T-cell (primary cell): ENCODE measurements at regions not wholly inside any gene's neighbourhood (a gene's known extent, or its start where the extent isn't known, plus 50 kb on each side); places are given as distances from the start of the nearest gene placed in this dataset.

Experiments
- ATAC-seq, 4 experiments: fragments of 200-7000 bp in 3 of 4; fragments of 150-1000 bp in 1 of 4; cut with Tn5 transposase; replicated peaks in 1 of 4; 1 replicate in 3 of 4; 2 replicates in 1 of 4; pipeline ENCODE4 v1.10.0; 2021; ENCODE audit warnings: moderate library complexity in 3 of 4, mild to moderate bottlenecking in 2 of 4, moderate number of reproducible peaks in 1 of 4
- CTCF ChIA-PET, 2 donors: fragments of 300-600 bp; sonication (Branson Sonifier 250); formaldehyde crosslinking; loops; one replicate each; lab custom pipeline; 2022; ENCODE audit warnings: antibody characterized with exemption in 2 of 2; lab: Charles Lee
- POLR2A ChIA-PET, 2 donors: fragments of 300-600 bp; sonication (Branson Sonifier 250); formaldehyde crosslinking; loops; one replicate each; lab custom pipeline; 2022; ENCODE audit warnings: antibody characterized with exemption in 2 of 2; lab: Charles Lee
- DNase-seq, 35 experiments: peaks; one replicate each; pipeline versions ENCODE4 v3.0.0 to v3.0.0-alpha.2; 2013 to 2023
- H3K27ac ChIP-seq: one replicate; pipeline ENCODE4 v1.5.1; 2013; ENCODE audit warnings: low read length
- H3K27me3 ChIP-seq, 2 experiments: replicated peaks in 1 of 2; 1 replicate in 1 of 2; 2 replicates in 1 of 2; pipeline versions ENCODE4 v1.6.1 to v1.7.0; 2013; ENCODE audit warnings: low read length in 1 of 2, mixed read lengths in 1 of 2; ENCODE audit not compliant: control insufficient read depth in 2 of 2, insufficient read depth in 2 of 2; ENCODE audit errors: extremely low read depth in 1 of 2
- H3K36me3 ChIP-seq, 2 donors: 1 replicate in 1 of 2; 2 replicates in 1 of 2; pipeline versions ENCODE4 v1.6.1 to v1.7.0; 2013; ENCODE audit warnings: low read length in 1 of 2; ENCODE audit not compliant: control insufficient read depth in 2 of 2, insufficient read depth in 1 of 2; ENCODE audit errors: extremely low read depth in 1 of 2
- H3K4me1 ChIP-seq, 2 experiments: 1 replicate in 1 of 2; 2 replicates in 1 of 2; pipeline versions ENCODE4 v1.6.1 to v1.7.0; 2013; ENCODE audit warnings: low read length in 2 of 2, mixed read lengths in 1 of 2; ENCODE audit not compliant: insufficient read depth in 2 of 2, control insufficient read depth in 1 of 2; ENCODE audit errors: extremely low read depth in 1 of 2
- H3K4me3 ChIP-seq, 2 donors: 1 replicate in 1 of 2; 2 replicates in 1 of 2; pipeline versions ENCODE4 v1.5.1 to v1.7.0; 2013; ENCODE audit warnings: mild to moderate bottlenecking in 2 of 2, low read length in 1 of 2, moderate library complexity in 1 of 2; ENCODE audit not compliant: control insufficient read depth in 1 of 2; ENCODE audit errors: extremely low read depth in 1 of 2
- H3K9me3 ChIP-seq: 2 replicates; pipeline ENCODE4 v1.7.0; 2013
- H3K27ac Mint-ChIP-seq, 2 donors: one replicate each; pipeline ENCODE4 v1.8.0; 2020 to 2021; ENCODE audit warnings: mild to moderate bottlenecking in 2 of 2, mixed read lengths in 2 of 2
- H3K27me3 Mint-ChIP-seq, 2 donors: one replicate each; pipeline ENCODE4 v1.8.0; 2021 to 2022; ENCODE audit warnings: mixed read lengths in 2 of 2
- H3K36me3 Mint-ChIP-seq: one replicate; pipeline ENCODE4 v1.8.0; 2021; ENCODE audit warnings: mixed read lengths
- H3K4me1 Mint-ChIP-seq, 3 donors: one replicate each; pipeline ENCODE4 v1.8.0; 2020 to 2022; ENCODE audit warnings: mixed read lengths in 3 of 3, mild to moderate bottlenecking in 1 of 3
- H3K4me3 Mint-ChIP-seq, 3 donors: one replicate each; pipeline ENCODE4 v1.8.0; 2020 to 2022; ENCODE audit warnings: mild to moderate bottlenecking in 3 of 3, mixed read lengths in 3 of 3, moderate library complexity in 3 of 3
- H3K9me3 Mint-ChIP-seq, 3 donors: one replicate each; pipeline ENCODE4 v1.8.0; 2020 to 2022; ENCODE audit warnings: mixed read lengths in 3 of 3
- WGBS: methylation state at CpG from one replicate; pipeline ENCODE4 v1.1.5; 2013; ENCODE audit warnings: missing lambda C conversion rate; ENCODE audit not compliant: insufficient coverage; 5-methylcytosine and 5-hydroxymethylcytosine counted together

DNA sequence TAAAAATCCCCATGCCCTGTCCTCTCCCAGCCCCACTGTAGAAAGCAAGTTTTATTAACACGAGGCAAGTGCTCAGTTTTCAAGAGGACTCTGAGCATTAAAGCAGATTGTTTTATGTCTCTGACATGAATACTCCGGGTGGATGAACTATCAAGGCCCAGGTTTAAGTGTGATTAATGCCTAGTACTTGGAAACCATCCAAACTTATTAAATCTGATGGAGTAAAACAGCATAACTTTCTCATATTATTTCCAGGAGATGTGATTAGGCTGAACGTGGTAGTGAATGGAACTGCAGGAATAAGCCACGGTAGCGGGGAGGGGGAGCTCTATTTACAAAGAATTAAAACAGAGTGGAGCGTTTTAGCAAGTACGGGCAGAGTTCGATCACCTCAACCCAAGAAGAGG lies 144.2 kb upstream of the RNF32 start:
- Mint-ChIP-seq H3K9me3 (no peaks in the 10 kb centered on the region), H3K4me3 (no peak overlapping the region), H3K27me3 (peaks cover 8 to 17% of the 10 kb centered on the region in 2 donors), H3K27ac (no peak overlapping the region), H3K4me1 (no peaks in the 10 kb centered on the region), H3K36me3 (no peaks in the 10 kb centered on the region)
- ChIA-PET CTCF (no interaction called here), POLR2A (no interaction called here)
- no peak for ATAC-seq
- no peak overlapping the region for H3K27ac ChIP-seq
- peaks cover 0 to 17% of the 10 kb centered on the region in 2 experiments for H3K27me3 ChIP-seq
- no peaks in the 10 kb centered on the region for H3K4me1 ChIP-seq
- H3K9me3 ChIP-seq, result no peaks in the 10 kb centered on the region
- 40% methylated on average over 1 of the region's 8 CpGs for WGBS
- H3K4me3 ChIP-seq, result no peak overlapping the region
- no peak for DNase-seq
- H3K36me3 ChIP-seq, result no peaks in the 10 kb centered on the region

DNA sequence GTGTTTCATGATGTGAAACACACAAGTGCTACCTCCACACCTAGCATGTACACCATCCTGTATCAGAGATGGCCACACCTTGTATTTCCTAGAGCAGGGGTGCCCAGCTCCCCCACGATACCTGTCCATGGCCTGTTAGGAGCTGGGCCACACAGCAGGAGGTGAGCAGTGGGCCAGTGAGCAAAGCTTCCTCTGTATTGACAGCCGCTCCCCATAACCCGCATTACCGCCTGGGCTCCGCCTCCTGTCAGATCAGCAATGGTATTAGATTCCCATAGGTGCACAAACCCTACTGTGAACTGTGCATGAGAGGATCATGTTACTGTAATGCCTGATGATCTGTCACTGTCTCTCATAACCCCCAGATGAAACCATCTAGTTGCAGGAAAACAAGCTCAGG lies 145.6 kb upstream of the RNF32 start:
- H3K27ac ChIP-seq, result no peak overlapping the region
- Mint-ChIP-seq H3K27ac (no peak overlapping the region), H3K27me3 (peaks cover 8 to 12% of the 10 kb centered on the region in 2 donors), H3K36me3 (no peaks in the 10 kb centered on the region), H3K4me3 (no peak overlapping the region), H3K4me1 (no peaks in the 10 kb centered on the region), H3K9me3 (no peaks in the 10 kb centered on the region)
- H3K36me3 ChIP-seq, result no peaks in the 10 kb centered on the region
- ChIA-PET POLR2A (no interaction called here), CTCF (no interaction called here)
- DNase-seq (no peak), ATAC-seq (no peak)
- H3K9me3 ChIP-seq, result no peaks in the 10 kb centered on the region
- WGBS, result 83% methylated on average over 1 of the region's 5 CpGs
- H3K27me3 ChIP-seq, result peaks cover 0 to 17% of the 10 kb centered on the region in 2 experiments
- no peaks in the 10 kb centered on the region for H3K4me1 ChIP-seq
- no peak overlapping the region for H3K4me3 ChIP-seq

DNA sequence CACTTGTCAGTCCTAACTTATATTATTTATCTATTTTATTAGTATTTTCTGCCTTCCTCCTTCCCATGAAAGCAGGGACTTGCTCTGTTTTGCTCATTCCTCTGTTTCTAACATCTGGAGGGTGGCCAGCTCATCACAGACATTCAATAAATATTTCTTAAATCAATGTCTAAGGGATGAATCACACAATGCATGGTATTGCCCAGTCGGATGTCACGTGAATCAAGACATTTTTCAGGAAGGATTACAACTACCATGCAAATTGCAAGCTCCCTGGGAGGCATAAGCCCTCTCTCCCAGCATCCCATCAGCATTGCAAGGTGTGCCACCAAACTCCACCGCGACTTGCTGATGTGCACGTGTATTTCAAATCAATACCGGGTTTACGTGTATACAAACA lies 146.6 kb upstream of the RNF32 start:
- Mint-ChIP-seq H3K4me3 (no peak overlapping the region), H3K27me3 (peaks cover 8 to 12% of the 10 kb centered on the region in 2 donors), H3K9me3 (no peaks in the 10 kb centered on the region), H3K36me3 (no peaks in the 10 kb centered on the region), H3K27ac (no peak overlapping the region), H3K4me1 (no peaks in the 10 kb centered on the region)
- Histone ChIP-seq H3K27ac (no peak overlapping the region), H3K27me3 (peaks cover 0 to 17% of the 10 kb centered on the region in 2 experiments), H3K9me3 (no peaks in the 10 kb centered on the region), H3K4me3 (no peak overlapping the region), H3K36me3 (no peaks in the 10 kb centered on the region), H3K4me1 (no peaks in the 10 kb centered on the region)
- no peak for DNase-seq
- POLR2A ChIA-PET, result no interaction called here
- no peak for ATAC-seq
- CTCF ChIA-PET, result no interaction called here
- WGBS, result 98% methylated on average over 7 of the region's 7 CpGs

DNA sequence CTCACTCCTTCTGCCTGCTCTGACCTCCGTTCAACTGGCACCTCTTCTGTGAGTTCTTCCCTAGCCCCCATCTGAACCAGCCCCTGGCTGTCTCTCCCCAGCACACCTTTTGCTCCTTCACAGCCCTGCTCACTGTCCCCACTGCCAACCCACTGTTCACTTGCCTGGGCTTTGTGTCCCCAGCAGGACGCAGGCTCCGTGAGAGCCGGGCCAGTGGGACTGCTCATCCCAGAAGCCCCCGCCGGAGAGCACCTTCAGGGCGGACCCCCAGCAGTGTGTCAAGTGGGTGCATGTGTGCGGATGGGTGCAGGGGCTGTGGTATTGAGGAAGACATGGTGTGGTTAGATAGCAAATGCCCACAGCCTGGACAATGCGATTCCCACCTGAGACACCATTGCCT lies 148.4 kb upstream of the RNF32 start:
- ChIA-PET CTCF (no interaction called here), POLR2A (no interaction called here)
- no peaks in the 10 kb centered on the region for H3K36me3 Mint-ChIP-seq
- Histone ChIP-seq H3K9me3 (no peaks in the 10 kb centered on the region), H3K27ac (no peak overlapping the region), H3K4me3 (no peak overlapping the region), H3K36me3 (no peaks in the 10 kb centered on the region), H3K4me1 (no peaks in the 10 kb centered on the region), H3K27me3 (peaks cover 0 to 15% of the 10 kb centered on the region in 2 experiments)
- no peak overlapping the region for H3K27ac Mint-ChIP-seq
- DNase-seq (no peak), ATAC-seq (no peak)
- no peaks in the 10 kb centered on the region for H3K9me3 Mint-ChIP-seq
- H3K27me3 Mint-ChIP-seq, result peaks cover 8 to 12% of the 10 kb centered on the region in 2 donors
- no peaks in the 10 kb centered on the region for H3K4me1 Mint-ChIP-seq
- 92% methylated on average over 8 of the region's 9 CpGs for WGBS
- H3K4me3 Mint-ChIP-seq, result no peak overlapping the region

DNA sequence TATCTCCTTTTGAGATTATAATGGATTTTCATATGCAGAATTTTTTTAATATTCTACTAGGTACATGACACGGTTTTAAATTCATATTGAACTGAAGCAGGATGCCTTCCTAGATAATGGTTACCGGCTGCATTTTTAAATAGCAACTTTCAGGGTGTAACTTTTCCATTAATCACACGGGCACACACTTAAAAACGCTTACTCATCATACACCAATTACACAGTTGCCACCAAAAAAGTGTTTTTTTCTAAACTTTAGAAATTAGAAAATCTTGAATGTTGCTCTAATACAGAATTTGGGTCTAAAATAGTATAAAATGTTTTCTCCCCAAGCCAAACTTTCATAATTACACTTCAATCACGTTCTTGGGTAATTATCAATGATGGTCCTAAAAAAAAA lies 149.1 kb upstream of the RNF32 start:
- DNase-seq (no peak), ATAC-seq (no peak)
- Mint-ChIP-seq H3K36me3 (no peaks in the 10 kb centered on the region), H3K4me1 (no peaks in the 10 kb centered on the region), H3K27ac (no peak overlapping the region), H3K27me3 (peaks cover 8 to 12% of the 10 kb centered on the region in 2 donors), H3K9me3 (no peaks in the 10 kb centered on the region), H3K4me3 (no peak overlapping the region)
- POLR2A ChIA-PET, result no interaction called here
- H3K4me3 ChIP-seq, result no peak overlapping the region
- no peak overlapping the region for H3K27ac ChIP-seq
- CTCF ChIA-PET, result no interaction called here
- H3K27me3 ChIP-seq, result peaks cover 0 to 14% of the 10 kb centered on the region in 2 experiments
- WGBS, result no CpG with 5 or more reads among the region's 5 CpGs
- H3K36me3 ChIP-seq, result no peaks in the 10 kb centered on the region
- H3K4me1 ChIP-seq, result no peaks in the 10 kb centered on the region
- no peaks in the 10 kb centered on the region for H3K9me3 ChIP-seq

DNA sequence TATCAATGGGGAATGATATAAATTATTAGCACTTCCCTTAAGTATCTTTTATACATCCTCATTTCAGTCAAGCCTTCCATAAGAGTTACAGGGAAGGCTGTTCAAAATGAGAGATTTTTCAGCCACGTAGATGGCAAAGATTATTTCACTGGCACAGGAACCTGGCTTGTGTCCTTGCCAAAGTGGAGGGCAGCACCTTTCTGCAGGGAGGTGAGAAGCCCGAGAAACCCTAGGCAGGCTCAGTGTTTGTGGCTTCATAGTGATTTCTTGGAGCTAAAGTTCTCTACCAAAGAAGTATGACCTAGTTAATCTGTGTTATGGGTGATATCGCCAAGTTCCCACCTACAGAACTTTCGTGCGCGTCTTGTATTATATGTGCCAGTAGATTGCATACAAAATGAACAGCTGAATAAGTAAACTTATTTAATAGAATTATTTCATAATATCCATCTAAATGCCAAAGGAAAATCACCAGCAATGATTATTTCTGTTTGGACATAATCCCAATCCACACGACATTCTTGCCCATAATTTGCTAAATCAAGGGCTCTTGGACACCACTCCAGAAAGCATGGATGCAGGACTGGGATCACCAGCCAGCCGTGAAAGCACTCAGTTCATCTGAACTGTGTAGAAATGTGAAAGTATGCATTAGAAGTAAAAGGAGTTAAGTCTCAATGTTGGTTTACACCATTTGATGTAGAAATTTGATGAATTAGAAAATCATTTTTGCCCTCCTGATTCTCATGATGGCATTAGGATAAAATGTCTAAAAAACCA lies 150.4 kb upstream of the RNF32 start:
- H3K4me3 ChIP-seq, result no peak overlapping the region
- no peak for ATAC-seq
- no peaks in the 10 kb centered on the region for H3K36me3 ChIP-seq
- no peaks in the 10 kb centered on the region for H3K4me1 ChIP-seq
- Mint-ChIP-seq H3K9me3 (no peaks in the 10 kb centered on the region), H3K36me3 (no peaks in the 10 kb centered on the region), H3K4me1 (no peaks in the 10 kb centered on the region), H3K27me3 (peaks cover 8 to 12% of the 10 kb centered on the region in 2 donors), H3K4me3 (no peak overlapping the region), H3K27ac (no peak overlapping the region)
- ChIA-PET POLR2A (no interaction called here), CTCF (no interaction called here)
- peaks cover 0 to 14% of the 10 kb centered on the region in 2 experiments for H3K27me3 ChIP-seq
- H3K27ac ChIP-seq, result no peak overlapping the region
- WGBS, result 70% methylated on average over 3 of the region's 8 CpGs
- no peaks in the 10 kb centered on the region for H3K9me3 ChIP-seq
- DNase-seq, result no peak
